ENCODE measurements at regions not wholly inside any gene's neighbourhood (a gene's known extent, or its start where the extent isn't known, plus 50 kb on each side); places are given as distances from the start of the nearest gene placed in this dataset.
"Not testable (repeated sequence)": the region's sequence is repeated elsewhere in the genome, so short reads cannot be mapped to it uniquely, and the experiment has no call there.

DNA sequence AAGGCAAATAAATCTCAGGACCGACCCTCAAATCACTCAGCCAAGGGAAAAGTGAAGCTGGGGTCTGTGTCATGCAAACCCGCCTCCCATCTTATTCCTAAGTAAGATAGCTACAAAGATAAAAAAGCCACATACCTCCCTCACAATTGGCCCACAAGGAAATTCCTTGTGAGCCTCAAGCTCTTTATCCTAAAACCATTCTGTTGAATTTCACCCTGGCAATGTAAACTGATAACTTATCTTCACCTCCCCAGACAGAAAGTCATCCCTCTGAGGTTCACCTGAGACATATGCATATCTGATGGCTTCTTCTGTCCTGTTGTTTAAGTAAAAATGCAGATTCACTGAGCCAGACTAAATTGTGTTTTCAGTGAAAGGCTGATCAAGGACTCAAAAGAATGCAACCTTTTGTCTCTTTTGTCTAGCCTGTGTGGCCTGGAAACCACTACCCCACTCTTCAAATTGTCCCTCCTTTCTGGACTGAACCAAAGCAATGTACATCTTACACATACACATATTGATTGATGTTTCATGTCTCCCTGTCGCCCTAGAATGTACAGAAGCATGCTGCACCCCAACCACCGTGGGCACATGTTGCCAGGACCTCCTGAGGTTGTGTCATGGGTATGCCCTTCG lies 91.3 kb downstream of the MFAP3L start:
- no peak for DNase-seq (ENCODE audit: insufficient read length, low spot score)
- TF ChIP-seq, protein P1, sequence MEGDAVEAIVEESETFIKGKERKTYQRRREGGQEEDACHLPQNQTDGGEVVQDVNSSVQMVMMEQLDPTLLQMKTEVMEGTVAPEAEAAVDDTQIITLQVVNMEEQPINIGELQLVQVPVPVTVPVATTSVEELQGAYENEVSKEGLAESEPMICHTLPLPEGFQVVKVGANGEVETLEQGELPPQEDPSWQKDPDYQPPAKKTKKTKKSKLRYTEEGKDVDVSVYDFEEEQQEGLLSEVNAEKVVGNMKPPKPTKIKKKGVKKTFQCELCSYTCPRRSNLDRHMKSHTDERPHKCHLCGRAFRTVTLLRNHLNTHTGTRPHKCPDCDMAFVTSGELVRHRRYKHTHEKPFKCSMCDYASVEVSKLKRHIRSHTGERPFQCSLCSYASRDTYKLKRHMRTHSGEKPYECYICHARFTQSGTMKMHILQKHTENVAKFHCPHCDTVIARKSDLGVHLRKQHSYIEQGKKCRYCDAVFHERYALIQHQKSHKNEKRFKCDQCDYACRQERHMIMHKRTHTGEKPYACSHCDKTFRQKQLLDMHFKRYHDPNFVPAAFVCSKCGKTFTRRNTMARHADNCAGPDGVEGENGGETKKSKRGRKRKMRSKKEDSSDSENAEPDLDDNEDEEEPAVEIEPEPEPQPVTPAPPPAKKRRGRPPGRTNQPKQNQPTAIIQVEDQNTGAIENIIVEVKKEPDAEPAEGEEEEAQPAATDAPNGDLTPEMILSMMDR (IDR thresholded peaks at IDR 0.05; ENCODE audit: insufficient read depth, missing control alignments): no peak
- FAIRE-seq: no peak

DNA sequence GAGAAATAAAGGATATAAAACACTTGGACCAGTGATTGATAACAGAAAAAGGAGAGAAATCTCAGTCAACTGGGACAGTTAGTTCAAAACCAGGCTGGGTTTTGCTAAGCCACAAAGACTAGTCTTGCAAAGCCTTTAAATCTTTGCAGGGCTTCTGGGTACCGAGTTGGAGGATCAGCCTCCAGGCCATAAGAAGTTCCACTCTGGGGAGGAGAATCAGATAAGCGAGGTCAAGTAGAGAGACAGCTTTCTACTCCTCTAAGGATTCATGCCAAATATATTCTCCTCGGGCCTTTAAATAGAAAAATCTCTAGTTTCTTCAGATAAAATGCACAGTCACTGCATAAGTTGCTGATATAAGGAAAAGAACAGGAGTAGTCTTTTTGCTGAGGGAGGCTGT lies 92.7 kb downstream of the MFAP3L start:
- no peak for FAIRE-seq
- no peak for DNase-seq (ENCODE audit: insufficient read length, low spot score)
- TF ChIP-seq, protein P1 (IDR thresholded peaks at IDR 0.05; ENCODE audit: insufficient read depth, missing control alignments): no peak

DNA sequence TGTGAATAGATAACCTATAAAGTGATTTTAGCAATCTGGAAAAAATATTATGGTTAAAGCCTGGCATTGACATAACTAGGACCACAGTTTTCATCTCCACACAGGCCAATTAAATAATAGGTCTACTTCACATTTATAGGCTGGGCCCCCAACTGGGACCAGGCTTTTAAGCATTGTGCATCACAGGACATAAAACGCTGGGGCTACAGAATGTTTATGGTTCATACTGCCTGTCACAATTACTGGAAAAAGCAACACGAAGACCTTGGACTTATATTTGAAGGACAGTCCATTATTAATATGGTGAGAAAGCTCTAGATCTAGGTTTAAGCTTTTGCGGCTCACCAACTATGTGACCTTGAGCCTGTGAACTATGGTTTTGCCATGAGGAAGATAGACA lies 94.2 kb downstream of the MFAP3L start:
- TF ChIP-seq, protein P1 (IDR thresholded peaks at IDR 0.05; ENCODE audit: insufficient read depth, missing control alignments): no peak
- FAIRE-seq (no peak), DNase-seq (ENCODE audit: insufficient read length, low spot score) (no peak)

DNA sequence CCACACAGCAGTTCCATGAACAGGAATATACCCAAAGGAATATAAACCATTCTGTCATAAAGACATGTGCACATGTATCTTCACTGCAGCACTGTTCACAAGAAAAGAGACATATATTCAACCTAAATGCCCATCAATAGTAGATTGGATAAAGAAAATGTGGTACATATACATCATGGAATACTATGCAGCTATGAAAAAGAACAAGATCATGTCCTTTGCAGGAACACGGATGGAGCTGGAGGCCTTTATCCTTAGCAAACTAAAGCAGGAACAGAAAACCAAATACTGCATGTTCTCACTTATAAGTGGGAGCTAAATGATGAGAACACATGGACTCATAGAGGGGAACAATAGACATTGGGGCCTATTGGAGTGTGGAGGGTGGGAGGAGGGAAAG lies 95.4 kb downstream of the MFAP3L start:
- DNase-seq (ENCODE audit: insufficient read length, low spot score); FAIRE-seq: not testable (repeated sequence)

DNA sequence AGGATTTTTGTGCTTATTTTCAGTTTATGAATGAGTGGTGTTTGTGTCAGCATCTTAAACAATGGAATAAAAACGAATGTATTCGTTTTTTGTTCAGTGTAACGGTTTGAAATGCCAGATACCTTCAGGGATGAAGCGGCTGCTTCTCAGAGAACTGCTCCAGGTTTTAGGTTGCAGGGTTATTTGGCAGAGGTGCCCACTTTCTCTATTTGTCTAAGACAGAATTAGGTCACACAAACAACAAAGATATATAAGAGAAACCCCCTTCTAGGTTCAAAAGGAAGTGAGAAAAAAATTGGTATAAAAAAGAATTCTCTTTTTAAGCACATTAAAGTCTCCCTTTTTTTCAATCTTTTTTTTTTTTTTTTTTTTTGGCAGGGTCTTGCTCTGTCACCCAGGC lies 98.9 kb downstream of the MFAP3L start:
- DNase-seq (ENCODE audit: insufficient read length, low spot score) (no peak), FAIRE-seq (no peak)
- TF ChIP-seq, protein P1 (IDR thresholded peaks at IDR 0.05; ENCODE audit: insufficient read depth, missing control alignments): no peak

DNA sequence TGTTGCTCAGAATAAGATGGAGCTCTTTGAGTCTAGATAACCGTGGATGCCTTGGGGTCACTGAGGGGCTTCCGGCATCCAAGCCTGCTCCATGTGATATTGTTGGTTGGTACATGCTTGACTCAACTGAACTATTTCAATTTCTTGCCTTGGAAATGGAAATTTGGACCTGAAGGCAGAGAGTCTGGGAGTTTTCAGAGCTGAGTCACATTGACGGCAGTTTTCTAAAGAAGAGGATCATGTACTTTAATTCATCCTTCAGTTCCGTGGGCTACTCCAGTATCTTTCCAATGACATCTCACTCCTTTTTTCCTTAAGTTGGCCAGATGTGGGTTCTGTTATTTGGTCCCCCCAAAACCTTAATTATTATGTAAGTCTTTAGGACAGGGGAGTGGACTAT lies 100.5 kb downstream of the MFAP3L start:
- FAIRE-seq (no peak), DNase-seq (ENCODE audit: insufficient read length, low spot score) (no peak)
- TF ChIP-seq, protein P1 (IDR thresholded peaks at IDR 0.05; ENCODE audit: insufficient read depth, missing control alignments): no peak

DNA sequence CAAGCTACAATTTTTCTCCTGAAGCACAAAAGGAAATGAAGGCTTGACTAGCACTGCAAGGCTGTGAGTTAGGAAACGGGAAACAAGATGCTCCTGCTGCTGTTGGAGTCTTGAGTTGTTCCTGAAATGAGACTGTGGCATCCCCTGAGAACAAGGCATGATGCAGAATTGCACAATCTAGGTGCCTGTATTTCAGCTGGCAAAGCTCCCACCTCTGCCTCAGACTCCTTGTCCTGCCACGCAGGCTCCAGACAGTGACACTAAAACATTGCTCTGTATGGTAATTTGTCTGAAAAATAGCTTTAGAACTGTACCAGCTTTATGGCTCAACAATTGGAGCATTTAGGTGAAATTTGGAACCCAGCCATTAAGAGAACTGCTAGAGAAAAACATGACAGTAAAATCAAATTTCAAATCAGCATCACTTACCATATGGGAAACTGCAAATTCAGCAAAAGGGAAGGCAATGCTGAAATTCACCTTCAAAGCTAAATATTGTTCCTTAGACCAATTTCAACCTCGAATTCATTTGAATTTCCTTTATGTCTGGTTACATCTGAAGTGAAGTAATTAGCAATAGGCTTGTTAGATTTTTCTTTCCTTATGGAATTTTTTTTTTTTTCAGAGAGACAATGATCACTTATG lies 103.4 kb downstream of the MFAP3L start:
- DNase-seq (ENCODE audit: insufficient read length, low spot score) (no peak), FAIRE-seq (no peak)
- TF ChIP-seq, protein P1 (IDR thresholded peaks at IDR 0.05; ENCODE audit: insufficient read depth, missing control alignments): no peak

Measured in D721Med (cell line).